ENCODE measurements at regions not wholly inside any gene's neighbourhood (a gene's known extent, or its start where the extent isn't known, plus 50 kb on each side); places are given as distances from the start of the nearest gene placed in this dataset.
"Not testable (repeated sequence)": the region's sequence is repeated elsewhere in the genome, so short reads cannot be mapped to it uniquely, and the experiment has no call there.

- H2AK9ac ChIP-seq (replicated peaks; ENCODE audit: low read depth, low read length, poor library complexity); H3K27ac ChIP-seq (ENCODE audit: insufficient read depth, low read length); POLR2A ChIA-PET (ENCODE audit: unreplicated experiment); BruUV-seq (replicated peaks); dilution Hi-C loops (cut with HindIII; ENCODE audit: low sequenced_read_pairs, unreplicated experiment); H3K23ac ChIP-seq (ENCODE audit: low read depth, low read length); H3K27me3 ChIP-seq (ENCODE audit: control insufficient read depth, insufficient read depth, low read length); intact Hi-C loops (cut with micrococcal nuclease); H2BK20ac ChIP-seq (ENCODE audit: low read depth, low read length); CTCF ChIA-PET; H3K9ac ChIP-seq (ENCODE audit: low read depth, low read length); H3K4me3 ChIP-seq (ENCODE audit: insufficient read depth, low read depth, low read length); H3K9me3 ChIP-seq (ENCODE audit: control insufficient read depth, insufficient read depth, low read length); in situ Hi-C loops (cut with MboI; ENCODE audit: low sequenced_read_pairs); H3K9me1 ChIP-seq (ENCODE audit: insufficient read depth, low read length); H4K5ac ChIP-seq (ENCODE audit: low read depth, low read length); H3K18ac ChIP-seq (ENCODE audit: low read depth, low read length); H2AFZ ChIP-seq (replicated peaks; ENCODE audit: low read length, poor library complexity); H2BK15ac ChIP-seq (ENCODE audit: low read depth, low read length); H3K4me1 ChIP-seq (ENCODE audit: control insufficient read depth, insufficient read depth, low read length); H3K4ac ChIP-seq (ENCODE audit: low read depth, low read length); H4K91ac ChIP-seq (ENCODE audit: insufficient read depth, low read depth, low read length); H3K56ac ChIP-seq (ENCODE audit: extremely low read depth, insufficient read depth, low read length); H3K36me3 ChIP-seq (ENCODE audit: control insufficient read depth, insufficient read depth, low read length): not testable (repeated sequence)
- no CpG with 5 or more reads among the region's 3 CpGs for WGBS, 2 experiments (ENCODE audit: extremely low coverage in 2 of 2, insufficient read length in 1 of 2)
- peak overlapping the region; percentile 79; the same call in 1 of the 2 replicates for H3K14ac ChIP-seq (replicated peaks; ENCODE audit: low read depth, low read length)
- TF ChIP-seq CEBPB (IDR thresholded peaks at IDR 0.05; ENCODE audit: low read depth, low read length): peak; percentile 50; the same call in 1 of the 2 replicates
- TF ChIP-seq POLR2A (IDR thresholded peaks at IDR 0.05; ENCODE audit: low read depth, low read length): peak; percentile 36; the same call in 1 of the 2 replicates
- ATAC-seq (ENCODE audit: low read depth) (peak; percentile 58), DNase-seq (peak; percentile 81)
- H2AK5ac ChIP-seq (ENCODE audit: low read depth, low read length): peak overlapping the region; percentile 67; the same call in 1 of the 2 replicates
- H2BK5ac ChIP-seq (ENCODE audit: low read depth, low read length, poor library complexity, severe bottlenecking): peak overlapping the region; percentile 88
- H4K8ac ChIP-seq (ENCODE audit: low read depth in 2 of 2, low read length in 2 of 2): peak overlapping the region in 1 of 2 experiments; percentile 66; a peak in 1 of 4 replicates
- H2BK120ac ChIP-seq (ENCODE audit: low read depth, low read length): peak overlapping the region; percentile 74; the same call in 1 of the 2 replicates
- H3K4me2 ChIP-seq (ENCODE audit: low read depth, low read length): 0 out of 2 replicates have a peak overlapping the region, but pooled peaks have one; percentile 19
- H4K20me1 ChIP-seq (ENCODE audit: insufficient read depth, low read length): peaks cover 19% of the 10 kb centered on the region
- H3K79me1 ChIP-seq (ENCODE audit: low read depth in 1 of 2, low read length in 2 of 2): peaks cover 0 to 11% of the 10 kb centered on the region in 2 experiments; a peak in 3 of 4 replicates
Measured at GRCh38 chr1:85525591-85525991, 55.0 kb upstream of the CCN1 start.

All from IMR-90 (cell line).